ENCODE measurements at regions not wholly inside any gene's neighbourhood (a gene's known extent, or its start where the extent isn't known, plus 50 kb on each side); places are given as distances from the start of the nearest gene placed in this dataset.

DNA sequence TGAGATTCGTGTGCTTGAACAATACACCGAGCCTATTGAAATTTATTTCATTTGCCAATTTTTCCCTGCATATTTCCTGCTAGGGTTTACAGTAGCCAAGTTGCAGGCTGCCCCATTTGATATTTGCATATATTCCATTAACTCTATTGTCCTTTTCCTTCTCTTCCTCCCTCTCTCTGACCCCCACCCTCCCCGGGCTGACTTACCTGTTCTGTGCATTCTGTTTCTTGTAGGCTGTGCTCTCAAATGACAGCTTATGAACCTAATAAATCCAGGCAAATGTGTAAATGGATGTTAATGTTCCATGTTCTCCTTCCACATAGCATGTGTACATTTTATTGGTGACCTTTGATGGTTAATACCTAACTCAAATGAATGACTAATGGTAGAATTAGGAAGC, 1169.2 kb upstream of the WWC1 start:
- TF ChIP-seq, protein P1, sequence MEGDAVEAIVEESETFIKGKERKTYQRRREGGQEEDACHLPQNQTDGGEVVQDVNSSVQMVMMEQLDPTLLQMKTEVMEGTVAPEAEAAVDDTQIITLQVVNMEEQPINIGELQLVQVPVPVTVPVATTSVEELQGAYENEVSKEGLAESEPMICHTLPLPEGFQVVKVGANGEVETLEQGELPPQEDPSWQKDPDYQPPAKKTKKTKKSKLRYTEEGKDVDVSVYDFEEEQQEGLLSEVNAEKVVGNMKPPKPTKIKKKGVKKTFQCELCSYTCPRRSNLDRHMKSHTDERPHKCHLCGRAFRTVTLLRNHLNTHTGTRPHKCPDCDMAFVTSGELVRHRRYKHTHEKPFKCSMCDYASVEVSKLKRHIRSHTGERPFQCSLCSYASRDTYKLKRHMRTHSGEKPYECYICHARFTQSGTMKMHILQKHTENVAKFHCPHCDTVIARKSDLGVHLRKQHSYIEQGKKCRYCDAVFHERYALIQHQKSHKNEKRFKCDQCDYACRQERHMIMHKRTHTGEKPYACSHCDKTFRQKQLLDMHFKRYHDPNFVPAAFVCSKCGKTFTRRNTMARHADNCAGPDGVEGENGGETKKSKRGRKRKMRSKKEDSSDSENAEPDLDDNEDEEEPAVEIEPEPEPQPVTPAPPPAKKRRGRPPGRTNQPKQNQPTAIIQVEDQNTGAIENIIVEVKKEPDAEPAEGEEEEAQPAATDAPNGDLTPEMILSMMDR (IDR thresholded peaks at IDR 0.05 in 4 of 5, conservative IDR thresholded peaks at IDR 0.05 in 1 of 5), result no peak
- TF ChIP-seq POLR2A (IDR thresholded peaks at IDR 0.05), result no peak

Data from gastrocnemius medialis (tissue), 4 donors.